CD4-positive, CD25-positive, alpha-beta regulatory T cell (primary cell): ENCODE measurements at regions not wholly inside any gene's neighbourhood (a gene's known extent, or its start where the extent isn't known, plus 50 kb on each side); places are given as distances from the start of the nearest gene placed in this dataset.

ENCODE experiments used
- ATAC-seq, 2 donors: fragments of 150-1000 bp; cut with Tn5 transposase; one replicate each; pipeline ENCODE4 v1.10.0; 2021; ENCODE audit warnings: low read depth in 2 of 2, moderate number of reproducible peaks in 2 of 2, moderate library complexity in 1 of 2
- DNase-seq, 3 donors: peaks; one replicate each; pipeline versions ENCODE4 v3.0.0 to v3.0.0-alpha.2; 2012 to 2022; ENCODE audit warnings: mixed read lengths in 1 of 3
- H3K27ac ChIP-seq: one replicate; pipeline ENCODE4 v1.7.0; 2013; ENCODE audit warnings: mild to moderate bottlenecking, low read length; ENCODE audit not compliant: insufficient read depth, poor library complexity, severe bottlenecking
- H3K27me3 ChIP-seq: one replicate; pipeline ENCODE4 v1.7.0; 2013; ENCODE audit warnings: low read length; ENCODE audit not compliant: control insufficient read depth, insufficient read depth
- H3K36me3 ChIP-seq: one replicate; pipeline ENCODE4 v1.7.0; 2013; ENCODE audit warnings: mild to moderate bottlenecking, low read length, moderate library complexity; ENCODE audit not compliant: control insufficient read depth, insufficient read depth
- H3K4me1 ChIP-seq: 2 replicates; pipeline ENCODE4 v1.7.0; 2013; ENCODE audit warnings: mild to moderate bottlenecking, low read length; ENCODE audit not compliant: insufficient read depth, control insufficient read depth, poor library complexity, severe bottlenecking
- H3K4me3 ChIP-seq: one replicate; pipeline ENCODE4 v1.7.0; 2013; ENCODE audit warnings: low read depth, mild to moderate bottlenecking, low read length, moderate library complexity
- H3K9me3 ChIP-seq, 2 experiments: 1 replicate in 1 of 2; 2 replicates in 1 of 2; pipeline ENCODE4 v1.7.0; 2013; ENCODE audit warnings: low read length in 2 of 2, mild to moderate bottlenecking in 1 of 2, moderate library complexity in 1 of 2; ENCODE audit not compliant: control insufficient read depth in 2 of 2
- H3K27ac Mint-ChIP-seq, 3 donors: one replicate each; pipeline ENCODE4 v1.8.0; 2020 to 2022; ENCODE audit warnings: mild to moderate bottlenecking in 3 of 3, mixed read lengths in 3 of 3, moderate library complexity in 2 of 3
- H3K27me3 Mint-ChIP-seq: one replicate; pipeline ENCODE4 v1.8.0; 2022; ENCODE audit warnings: mild to moderate bottlenecking, mixed read lengths
- H3K36me3 Mint-ChIP-seq: one replicate; pipeline ENCODE4 v1.8.0; 2020; ENCODE audit warnings: mixed read lengths
- H3K4me1 Mint-ChIP-seq, 4 donors: one replicate each; pipeline ENCODE4 v1.8.0; 2020 to 2022; ENCODE audit warnings: mixed read lengths in 4 of 4, mild to moderate bottlenecking in 1 of 4
- H3K4me3 Mint-ChIP-seq, 4 donors: one replicate each; pipeline ENCODE4 v1.8.0; 2020 to 2022; ENCODE audit warnings: mild to moderate bottlenecking in 4 of 4, mixed read lengths in 4 of 4, moderate library complexity in 3 of 4
- H3K9me3 Mint-ChIP-seq, 7 donors: one replicate each; pipeline ENCODE4 v1.8.0; 2020 to 2022; ENCODE audit warnings: mixed read lengths in 7 of 7, mild to moderate bottlenecking in 3 of 7, moderate library complexity in 2 of 7

DNA sequence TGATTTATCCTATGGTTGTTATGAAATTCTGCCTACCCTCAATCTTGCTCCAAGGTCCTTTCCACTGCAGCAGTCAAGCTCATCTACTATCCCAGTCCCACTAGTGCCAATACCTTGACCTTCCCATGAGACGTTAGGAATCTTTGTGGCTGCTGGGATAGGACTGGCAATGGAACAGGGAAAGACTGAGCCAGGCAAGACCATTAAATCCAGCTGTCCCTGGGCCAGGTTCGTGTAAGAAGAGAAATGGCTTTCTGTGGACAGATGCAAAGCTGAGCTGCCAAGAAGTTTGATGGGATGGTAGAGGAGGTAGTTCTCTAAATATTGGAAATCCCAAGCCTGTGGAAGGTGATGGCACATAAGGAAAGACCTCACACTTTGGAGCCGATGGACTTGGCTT is 50.1 kb upstream of the TMEM17 start:
- Histone ChIP-seq H3K36me3 (no peaks in the 10 kb centered on the region), H3K9me3 (no peaks in the 10 kb centered on the region), H3K27me3 (peaks cover 2% of the 10 kb centered on the region), H3K4me3 (no peak overlapping the region), H3K27ac (no peak overlapping the region), H3K4me1 (no peaks in the 10 kb centered on the region)
- no peaks in the 10 kb centered on the region for H3K4me1 Mint-ChIP-seq
- peaks cover 16% of the 10 kb centered on the region for H3K27me3 Mint-ChIP-seq
- peaks cover 0 to 2% (median 0%) of the 10 kb centered on the region in 7 donors for H3K9me3 Mint-ChIP-seq
- H3K36me3 Mint-ChIP-seq = no peaks in the 10 kb centered on the region
- H3K4me3 Mint-ChIP-seq = no peak overlapping the region
- ATAC-seq (no peak), DNase-seq (no peak)
- H3K27ac Mint-ChIP-seq = no peak overlapping the region
